NCI-H345 treated with DMSO at 0.1 percent for 48 hours (cell line): ENCODE measurements at regions not wholly inside any gene's neighbourhood (a gene's known extent, or its start where the extent isn't known, plus 50 kb on each side); places are given as distances from the start of the nearest gene placed in this dataset.
"Not testable (repeated sequence)": the region's sequence is repeated elsewhere in the genome, so short reads cannot be mapped to it uniquely, and the experiment has no call there.

Experiments used
- DNase-seq: peaks from one replicate; lab custom pipeline; 2025; ENCODE audit not compliant: unreplicated experiment; lab: John Stamatoyannopoulos, UW

- no peak for DNase-seq
Measured at GRCh38 chr2:81389203-81389602, 1084.7 kb upstream of the LRRTM1 start.

GRCh38 chr2:81363800-81364199 is 1059.2 kb upstream of the LRRTM1 start:
- no peak for DNase-seq

- DNase-seq = not testable (repeated sequence)
Measured at GRCh38 chr2:81362468-81362867, 1057.9 kb upstream of the LRRTM1 start.

GRCh38 chr2:81355436-81355835 is 1050.9 kb upstream of the LRRTM1 start:
- no peak for DNase-seq

GRCh38 chr2:81334046-81334445 is 1029.5 kb upstream of the LRRTM1 start:
- no peak for DNase-seq

GRCh38 chr2:81328968-81329367 is 1024.4 kb upstream of the LRRTM1 start:
- DNase-seq = no peak

- no peak for DNase-seq
Measured at GRCh38 chr2:81327911-81328310, 1023.4 kb upstream of the LRRTM1 start.

GRCh38 chr2:81324046-81324445 is 1019.5 kb upstream of the LRRTM1 start:
- no peak for DNase-seq

- DNase-seq = no peak
Measured at GRCh38 chr2:81304154-81304830, 999.7 kb upstream of the LRRTM1 start.

- DNase-seq = no peak
Measured at GRCh38 chr2:81303321-81303720, 998.8 kb upstream of the LRRTM1 start.

GRCh38 chr2:81299841-81300240 is 995.3 kb upstream of the LRRTM1 start:
- no peak for DNase-seq

GRCh38 chr2:81290846-81291245 is 986.3 kb upstream of the LRRTM1 start:
- DNase-seq = no peak

GRCh38 chr2:81283081-81283480 is 978.5 kb upstream of the LRRTM1 start:
- DNase-seq = no peak

- DNase-seq = no peak
Measured at GRCh38 chr2:81282151-81282769, 977.7 kb upstream of the LRRTM1 start.

GRCh38 chr2:81276595-81276994 is 972.0 kb upstream of the LRRTM1 start:
- no peak for DNase-seq

- DNase-seq = no peak
Measured at GRCh38 chr2:81266106-81266505, 961.6 kb upstream of the LRRTM1 start.

- no peak for DNase-seq
Measured at GRCh38 chr2:81263989-81264388, 959.4 kb upstream of the LRRTM1 start.

GRCh38 chr2:81260320-81260719 is 955.8 kb upstream of the LRRTM1 start:
- DNase-seq = no peak

GRCh38 chr2:81250270-81250669 is 945.7 kb upstream of the LRRTM1 start:
- no peak for DNase-seq

GRCh38 chr2:81249152-81249551 is 944.6 kb upstream of the LRRTM1 start:
- DNase-seq = no peak

- DNase-seq = no peak
Measured at GRCh38 chr2:81247648-81248047, 943.1 kb upstream of the LRRTM1 start.

- DNase-seq = no peak
Measured at GRCh38 chr2:81242501-81242900, 937.9 kb upstream of the LRRTM1 start.

GRCh38 chr2:81238462-81238861 is 933.9 kb upstream of the LRRTM1 start:
- DNase-seq = no peak
